SHP77 treated with DMSO at 0.1 percent for 48 hours (cell line): ENCODE measurements at regions not wholly inside any gene's neighbourhood (a gene's known extent, or its start where the extent isn't known, plus 50 kb on each side); places are given as distances from the start of the nearest gene placed in this dataset.

Experiments
- DNase-seq: peaks from one replicate; lab custom pipeline; 2025; lab: John Stamatoyannopoulos, UW

DNA sequence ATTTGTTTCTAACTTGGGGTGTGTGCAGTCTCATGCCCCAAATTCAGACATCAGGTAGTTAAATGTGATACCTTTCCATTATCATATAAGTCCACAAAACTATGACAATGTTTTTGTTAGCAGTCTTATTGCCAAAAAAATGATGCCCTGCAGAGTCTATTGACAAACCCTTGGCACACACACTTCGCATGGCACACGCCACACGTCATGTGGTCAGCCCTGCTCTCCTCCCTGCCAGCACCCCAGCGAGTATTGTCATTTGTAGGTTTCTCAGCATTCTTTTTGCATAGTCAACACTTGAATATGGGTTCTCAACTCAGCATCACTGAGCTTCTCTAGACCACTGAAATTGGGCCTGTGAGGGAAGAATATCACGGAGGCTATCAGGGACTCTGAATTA, 356.0 kb downstream of the INHBA start:
- DNase-seq: no peak

DNA sequence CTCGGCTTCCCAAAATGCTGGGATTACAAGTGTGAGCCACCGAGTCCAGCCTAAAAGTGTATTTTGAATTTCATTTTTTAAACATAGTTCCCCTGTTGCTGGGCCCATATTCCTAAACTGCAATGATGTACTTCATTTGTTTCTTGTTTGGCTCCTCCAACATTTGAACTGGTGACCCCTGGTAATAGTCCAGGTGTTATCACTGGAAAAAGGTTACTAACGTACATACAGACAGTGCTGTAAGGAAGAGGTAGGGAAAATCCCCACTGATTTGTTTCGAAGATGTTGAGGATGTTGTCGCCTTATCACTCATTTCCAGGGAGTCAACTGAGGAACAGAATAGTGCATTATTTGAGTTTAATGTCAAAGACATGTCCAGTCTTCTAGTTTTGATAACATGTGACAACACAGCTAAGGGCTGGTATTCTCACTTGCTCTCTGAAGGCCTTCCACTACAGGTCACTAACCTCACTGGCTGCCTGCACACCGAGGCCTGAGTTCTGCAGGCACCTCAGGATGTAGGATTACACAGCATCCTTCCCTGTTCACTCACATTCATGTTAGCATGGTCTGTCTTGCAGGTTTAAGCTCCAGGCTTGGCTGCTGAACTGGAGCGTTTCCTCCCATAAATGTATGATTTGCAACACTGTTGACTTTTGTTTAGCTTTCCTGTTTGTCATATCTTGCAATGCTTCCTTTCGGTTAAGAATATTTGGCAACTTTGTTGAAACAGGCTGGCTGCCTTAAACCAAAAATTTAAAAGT, 362.8 kb downstream of the INHBA start:
- no peak for DNase-seq

DNA sequence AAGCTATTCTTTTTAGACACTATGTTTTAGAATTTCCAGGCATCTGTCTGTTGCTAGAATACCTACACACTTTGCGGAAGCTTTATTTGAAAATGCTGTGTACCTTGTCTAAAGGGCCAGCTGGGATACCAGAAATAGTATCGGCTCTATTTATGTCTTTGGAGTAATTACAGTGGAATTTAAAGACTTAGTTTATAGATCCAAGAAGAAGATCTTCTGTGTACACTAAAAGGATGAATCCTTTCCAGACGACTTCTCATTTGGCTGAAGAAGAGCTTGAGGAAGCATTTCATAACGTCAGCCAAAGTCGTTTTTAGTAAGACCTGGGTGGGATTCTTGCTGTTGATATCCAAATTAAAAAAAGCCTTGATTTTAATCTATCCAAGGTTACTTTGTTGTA, 365.9 kb downstream of the INHBA start:
- DNase-seq: no peak

DNA sequence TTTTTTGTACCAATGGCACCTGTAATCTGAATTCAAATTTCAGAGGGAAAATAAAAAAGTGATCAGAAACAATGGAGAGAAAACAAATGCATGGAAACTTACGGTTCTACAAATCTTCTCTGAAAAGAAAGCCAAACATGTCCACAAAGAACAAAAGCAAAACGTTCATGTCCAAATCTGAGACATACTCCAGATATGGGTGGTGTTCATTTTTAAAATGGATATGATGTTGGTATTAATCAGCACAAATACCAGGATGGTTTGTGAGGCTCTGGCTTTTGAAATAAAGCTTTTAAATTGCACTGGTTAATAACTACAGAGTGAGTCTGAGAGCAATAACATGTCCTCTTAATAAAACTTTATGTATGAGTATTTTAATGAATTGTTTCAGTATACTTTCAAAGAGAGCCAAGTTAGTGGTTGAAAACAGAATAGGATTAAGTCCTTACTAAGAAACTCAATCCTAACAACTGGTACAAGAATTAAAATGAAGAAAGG, 366.4 kb downstream of the INHBA start:
- DNase-seq: no peak

DNA sequence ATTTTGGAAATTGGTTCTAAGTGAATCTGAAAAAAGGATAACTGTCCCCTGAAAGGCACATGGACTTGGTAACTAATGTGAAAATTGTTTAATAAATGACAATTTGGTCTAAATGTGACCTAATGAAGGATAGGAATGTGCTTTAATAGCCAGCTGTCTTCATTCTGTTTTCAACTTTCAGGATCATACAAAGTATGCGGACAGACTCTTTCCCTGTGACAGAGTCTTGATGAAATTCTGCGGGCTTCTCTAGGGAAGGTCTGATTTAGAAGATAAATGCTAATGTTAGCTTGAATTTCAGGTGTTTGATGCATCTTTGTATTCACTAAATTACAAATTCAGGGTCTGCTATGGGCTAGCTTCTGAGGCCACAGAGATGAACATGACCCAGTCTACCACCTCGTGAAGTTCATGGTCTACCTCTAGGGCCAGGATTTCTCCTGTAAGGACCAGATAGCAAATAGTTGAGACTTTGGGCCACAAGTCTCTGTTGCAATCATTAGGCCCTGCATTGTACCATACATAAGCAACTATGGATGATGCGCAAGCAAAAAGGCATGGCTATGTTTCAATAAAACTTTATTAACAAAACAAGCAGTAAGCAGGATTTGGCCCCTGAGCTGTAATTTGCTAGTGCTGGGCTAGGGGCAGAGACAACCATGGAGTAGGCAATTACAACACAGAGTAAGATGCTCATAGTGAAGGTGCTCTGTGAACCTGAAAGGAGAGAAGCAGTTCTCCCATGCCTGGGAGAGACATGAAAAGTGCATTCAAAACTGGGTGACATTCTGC, 368.6 kb downstream of the INHBA start:
- no peak for DNase-seq

DNA sequence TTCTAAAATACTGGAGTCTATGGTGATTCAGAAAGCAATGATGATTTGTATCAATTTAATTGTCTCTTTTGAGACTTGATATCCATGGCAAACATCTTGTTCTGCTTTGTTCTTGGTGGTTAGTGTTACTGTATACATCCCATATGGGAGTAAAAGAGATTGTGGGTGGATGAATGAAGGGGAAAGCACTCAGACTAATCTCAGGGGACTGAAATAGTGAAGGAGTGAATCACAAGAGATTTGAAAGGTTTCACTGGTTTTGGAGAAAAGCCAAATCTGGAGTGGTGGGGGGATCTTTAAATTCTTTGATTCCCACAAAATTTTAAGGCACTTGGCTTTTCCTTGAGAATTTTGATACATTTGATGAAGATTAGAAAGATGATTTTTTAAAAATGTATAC, 369.4 kb downstream of the INHBA start:
- DNase-seq: no peak

DNA sequence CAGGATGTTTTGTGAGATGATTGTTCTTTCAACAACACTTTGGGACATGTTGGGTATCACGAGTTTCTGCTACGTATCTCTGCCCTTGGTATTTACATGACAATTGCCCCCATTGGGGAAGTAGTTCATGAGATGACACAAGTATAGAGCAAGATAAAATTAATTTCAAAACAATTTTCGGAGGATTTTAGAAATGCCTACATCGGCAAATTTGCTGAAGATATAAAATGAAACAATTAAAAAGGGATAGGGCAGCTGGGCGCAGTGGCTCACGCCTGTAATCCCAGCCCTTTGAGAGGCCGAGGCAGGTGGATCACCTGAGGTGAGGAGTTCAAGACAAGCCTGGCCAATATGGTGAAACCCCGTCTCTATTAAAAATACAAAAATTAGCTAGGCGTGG, 371.7 kb downstream of the INHBA start:
- DNase-seq: no peak

DNA sequence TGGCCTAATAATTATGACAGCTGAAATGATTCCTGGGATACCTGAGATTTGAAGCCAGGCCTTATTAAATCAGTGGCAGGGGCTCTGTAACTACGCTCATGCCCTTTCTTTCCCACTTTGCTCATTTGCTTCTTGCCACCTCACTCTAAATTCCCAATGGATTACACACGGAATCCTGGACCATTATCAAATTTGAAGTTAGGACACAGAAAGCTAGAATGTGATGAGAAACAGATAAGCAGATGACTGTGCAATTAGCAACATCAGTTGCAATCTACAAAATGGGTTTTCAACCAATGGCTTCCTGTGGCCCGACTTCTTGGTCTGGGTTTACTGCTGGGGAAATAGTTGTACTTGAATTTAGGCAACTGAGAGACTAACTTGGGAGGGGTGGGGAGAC, 374.3 kb downstream of the INHBA start:
- no peak for DNase-seq

DNA sequence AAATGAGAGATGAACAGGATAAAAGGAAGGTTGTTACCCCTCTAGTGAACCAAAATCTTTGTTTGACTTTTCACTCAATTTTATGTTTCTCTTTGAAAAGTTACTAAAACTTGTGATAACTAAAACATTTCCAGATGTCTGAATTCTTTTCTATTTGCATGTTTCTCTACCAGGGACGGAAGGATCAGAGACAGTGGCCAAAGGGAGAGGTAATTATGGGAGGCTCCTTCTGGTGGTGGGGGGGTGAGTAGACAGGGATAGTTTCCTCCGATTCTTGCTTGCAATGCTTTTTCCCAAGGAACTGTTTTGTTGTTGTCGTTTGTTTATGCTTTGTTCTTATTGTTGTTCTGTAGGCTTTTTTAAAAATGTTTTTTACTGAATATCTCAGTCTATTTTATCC, 374.8 kb downstream of the INHBA start:
- no peak for DNase-seq

DNA sequence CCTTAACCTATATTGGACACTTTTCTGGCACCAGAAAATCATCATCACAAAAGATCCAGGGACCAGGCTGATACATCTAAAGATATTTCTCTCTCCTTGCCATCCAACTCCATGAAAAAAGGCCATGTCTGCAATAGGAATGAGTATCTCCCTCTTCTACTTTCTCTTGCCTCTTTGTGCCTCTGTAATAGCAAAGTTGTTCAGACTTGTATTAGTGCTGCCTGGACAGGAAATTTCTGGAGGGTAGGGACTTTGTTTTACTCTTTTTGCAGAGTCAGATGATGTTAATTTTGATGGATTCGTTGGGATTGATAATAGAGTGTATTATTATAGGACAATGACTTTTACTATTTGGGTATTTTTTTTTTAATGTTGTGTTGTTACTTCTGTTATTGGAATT, 376.3 kb downstream of the INHBA start:
- no peak for DNase-seq

DNA sequence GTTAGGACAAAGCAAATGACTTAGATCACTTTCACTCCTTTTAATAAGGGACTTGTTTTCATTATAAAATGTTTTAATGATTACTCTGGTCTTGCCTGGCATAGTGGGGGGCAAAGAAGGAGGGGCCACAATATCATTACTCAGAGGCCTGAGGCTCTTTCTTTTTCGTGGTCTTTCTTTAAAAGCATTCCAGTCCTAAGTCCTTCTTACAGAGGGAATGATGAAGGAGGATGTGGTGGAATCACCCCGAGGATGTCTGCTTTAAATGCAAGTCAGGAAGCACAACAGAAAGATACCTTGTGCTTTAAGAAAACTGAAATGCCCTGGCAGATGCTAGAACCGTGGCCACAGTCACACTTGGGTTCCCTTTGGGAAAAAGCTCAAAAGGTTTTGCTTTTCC, 379.1 kb downstream of the INHBA start:
- no peak for DNase-seq

DNA sequence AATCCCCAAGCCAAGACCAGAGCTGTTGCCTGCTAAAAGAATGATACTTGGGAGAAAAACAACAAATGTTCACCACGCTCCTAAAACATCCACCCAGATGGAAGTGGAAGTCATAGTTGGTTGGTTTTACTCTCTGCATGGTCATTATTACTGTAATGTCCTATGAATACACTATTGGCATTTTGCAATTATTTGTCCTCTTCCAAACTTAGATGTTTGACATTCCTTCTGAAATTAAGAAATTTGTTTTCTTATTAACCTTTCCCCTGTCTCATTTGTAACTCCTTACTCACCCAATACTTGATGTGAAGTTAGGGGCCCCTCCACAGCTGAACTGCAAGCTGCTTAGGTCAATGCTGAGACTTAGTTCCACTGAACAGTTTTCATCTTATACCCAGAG, 383.3 kb downstream of the INHBA start:
- no peak for DNase-seq

DNA sequence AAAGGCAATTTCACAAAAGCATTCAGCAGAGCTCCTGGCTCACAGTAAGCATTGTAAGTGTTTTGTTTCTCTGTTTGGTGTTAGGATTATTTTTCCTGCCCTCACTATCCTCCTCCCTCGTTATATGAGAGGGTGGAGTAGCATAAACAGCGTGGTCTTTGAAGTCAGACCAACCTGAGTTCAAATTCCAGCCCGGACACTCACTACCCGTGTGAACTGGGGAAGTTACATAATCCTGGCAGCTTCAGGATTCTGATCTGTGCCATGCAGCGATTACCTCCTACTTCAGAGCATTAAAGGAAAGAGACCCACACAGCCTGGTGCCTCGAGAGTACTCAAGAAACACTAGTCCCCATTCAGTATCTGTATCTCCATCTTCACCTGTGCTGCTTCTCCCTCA, 386.5 kb downstream of the INHBA start:
- DNase-seq: no peak

DNA sequence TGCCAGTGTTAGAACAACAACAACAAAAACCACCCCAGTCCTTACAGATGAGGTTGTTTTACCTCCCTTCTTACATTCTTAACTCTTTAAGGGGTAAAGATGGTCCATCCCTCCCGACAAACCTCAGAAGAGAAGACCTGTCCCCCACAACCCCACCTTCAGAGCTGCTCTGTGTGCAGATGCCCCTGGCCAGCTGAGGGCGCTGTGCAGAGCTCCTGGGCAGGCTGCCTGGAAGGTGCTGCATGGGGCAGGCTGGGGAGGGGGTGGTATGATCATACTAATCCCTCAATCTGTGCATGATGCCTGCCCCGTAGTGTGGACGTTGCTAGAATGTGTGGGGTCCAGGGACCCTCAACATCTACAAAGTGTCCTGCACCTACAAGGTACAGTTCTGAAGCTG, 387.1 kb downstream of the INHBA start:
- DNase-seq: no peak

DNA sequence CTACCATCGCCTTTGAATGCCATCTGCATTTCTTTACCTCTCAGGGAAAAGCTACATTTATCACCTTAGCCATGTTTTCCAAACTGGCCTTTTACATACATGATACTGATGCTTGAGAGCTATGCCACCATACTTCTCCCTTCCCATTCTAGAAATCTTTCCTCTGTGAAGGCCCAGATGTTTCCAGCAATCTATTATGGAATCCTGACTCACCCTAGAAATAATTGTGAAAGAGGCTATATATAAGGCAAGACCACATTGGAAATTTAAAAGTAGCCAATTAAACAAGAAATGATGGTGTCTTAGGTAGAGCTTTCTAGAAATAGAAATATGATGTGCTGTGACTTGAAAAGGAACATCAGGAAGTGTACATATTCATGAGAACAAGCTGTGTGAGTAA, 389.7 kb downstream of the INHBA start:
- DNase-seq: no peak

DNA sequence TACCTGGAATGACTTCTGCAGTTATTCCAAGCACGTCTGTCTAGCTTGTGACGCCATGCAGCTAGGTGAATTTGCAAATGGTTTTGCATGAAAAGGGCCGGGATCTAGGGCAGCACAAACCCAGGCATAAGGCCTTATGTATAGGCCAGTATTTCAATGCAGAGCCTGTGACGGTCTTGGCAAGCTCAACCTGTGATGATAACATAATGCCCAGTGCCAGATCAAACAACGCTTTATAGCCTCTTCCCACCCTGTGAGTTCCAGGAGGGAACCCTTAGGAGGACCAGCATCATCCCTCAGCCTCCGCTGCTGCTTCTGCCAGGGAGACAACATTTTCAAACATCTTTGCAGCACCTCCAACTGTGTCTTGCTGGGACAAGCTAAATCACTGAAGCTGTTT, 390.7 kb downstream of the INHBA start:
- peak; percentile 10 for DNase-seq

DNA sequence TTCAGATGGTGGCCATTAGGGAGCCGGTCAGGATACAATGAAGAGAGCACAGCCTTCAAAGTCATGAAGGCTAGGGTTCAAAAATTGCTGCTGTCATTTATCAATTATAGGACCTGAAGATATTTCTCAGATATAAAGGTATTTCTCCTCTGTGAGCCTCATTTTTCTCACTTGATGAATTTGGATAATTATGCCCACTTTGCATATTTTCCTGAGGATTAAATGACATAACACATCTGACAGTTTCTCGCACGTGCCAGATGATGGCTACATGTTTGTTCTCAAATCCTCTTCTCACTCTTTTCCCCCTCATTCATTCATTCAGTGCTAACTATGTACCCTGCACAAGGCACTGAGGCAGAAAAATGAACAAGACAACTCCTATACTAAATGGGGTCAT, 391.6 kb downstream of the INHBA start:
- DNase-seq: no peak

DNA sequence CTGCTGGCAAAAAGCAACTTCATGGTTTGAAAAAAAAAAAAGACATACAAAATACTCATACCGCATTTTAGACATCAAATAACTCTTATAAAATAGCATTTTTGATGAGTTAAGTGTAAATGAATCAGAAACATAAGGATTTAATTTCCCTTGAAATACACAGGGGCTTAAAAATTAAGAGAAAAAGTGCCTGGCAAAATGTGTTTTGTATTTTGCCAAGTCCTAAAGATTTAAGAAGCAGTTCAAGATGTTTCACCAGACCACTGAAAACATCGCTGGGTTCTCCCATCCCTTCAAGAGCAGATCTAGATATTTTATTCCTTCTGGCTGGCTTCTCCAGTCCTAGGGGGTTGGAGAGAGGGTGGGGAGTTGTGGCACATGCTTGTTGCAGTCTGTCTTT, 396.4 kb downstream of the INHBA start:
- no peak for DNase-seq

DNA sequence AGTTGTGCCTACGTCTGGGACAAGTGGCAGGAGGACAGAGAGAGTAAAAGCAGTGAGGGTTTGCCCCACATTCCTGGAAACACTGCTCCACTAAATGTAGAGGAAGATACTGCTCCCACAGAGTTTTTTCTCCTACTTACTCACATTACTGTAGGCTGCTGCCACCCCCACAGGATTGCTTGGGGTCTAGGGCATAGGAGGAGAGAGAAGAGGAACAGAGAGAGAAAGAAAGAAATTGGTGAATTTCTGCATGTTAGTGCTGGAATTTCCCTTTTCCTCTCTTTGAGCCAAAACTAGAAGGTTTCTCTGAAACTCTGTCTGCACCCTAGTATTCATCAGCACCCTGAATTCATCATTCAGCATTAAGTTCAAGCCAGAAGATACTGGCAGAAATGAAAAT, 397.9 kb downstream of the INHBA start:
- no peak for DNase-seq

DNA sequence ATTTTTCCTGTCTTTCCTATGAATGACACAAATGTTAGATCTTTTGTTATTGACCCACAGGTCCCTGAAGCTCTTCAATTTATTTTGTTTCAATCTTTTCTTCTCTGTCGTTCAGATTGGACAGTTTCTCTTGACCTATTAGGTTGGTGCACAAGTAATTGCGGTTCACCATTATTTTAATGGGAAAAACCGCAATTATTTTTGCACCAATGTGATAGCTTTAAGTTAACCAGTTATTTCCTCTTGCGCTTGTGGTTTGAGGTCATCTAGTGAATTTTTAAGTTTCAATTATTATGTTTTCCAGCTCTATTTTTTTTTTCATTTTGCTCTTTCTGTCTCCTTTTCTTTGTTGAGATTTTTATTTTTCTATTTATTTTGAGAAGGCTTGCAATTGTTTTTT, 399.2 kb downstream of the INHBA start:
- DNase-seq: no peak

DNA sequence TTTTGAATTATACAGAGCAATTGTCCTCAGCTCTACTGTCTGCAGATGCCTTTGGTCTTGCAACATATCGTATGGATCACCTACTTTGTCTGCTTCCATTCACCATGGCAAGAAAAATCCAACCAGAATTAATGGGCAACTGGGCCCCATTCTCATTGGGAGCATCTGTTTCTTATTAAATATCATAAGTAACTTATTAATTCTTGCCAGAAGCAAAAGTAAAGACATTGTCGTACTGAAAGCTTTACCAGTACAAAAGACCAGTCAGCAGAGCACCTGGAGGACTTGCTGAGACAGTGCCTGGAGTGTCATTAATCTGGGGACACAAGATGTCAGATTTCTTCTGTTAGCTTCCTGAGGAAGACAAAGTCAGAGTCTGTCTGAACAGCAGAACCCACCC, 404.5 kb downstream of the INHBA start:
- DNase-seq: no peak

DNA sequence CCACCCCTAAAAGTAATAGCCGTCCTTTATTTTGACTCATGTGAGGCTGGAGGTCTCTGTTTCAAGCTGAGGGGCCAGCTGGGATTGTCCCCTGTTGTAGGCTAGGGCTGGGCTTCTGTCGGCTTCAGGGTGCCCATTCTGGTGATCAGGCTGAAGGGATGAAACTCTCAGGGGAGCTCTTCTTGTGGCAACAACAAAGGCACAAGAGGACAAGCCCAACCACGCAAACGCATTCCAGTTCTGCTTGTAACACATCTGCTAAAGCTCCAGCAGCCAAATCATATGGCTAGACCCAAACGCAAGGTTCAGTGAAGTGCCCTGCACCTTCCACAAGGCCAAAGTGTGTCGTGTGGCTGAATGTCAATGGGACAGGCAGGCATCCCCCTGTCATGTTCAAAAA, 405.7 kb downstream of the INHBA start:
- DNase-seq: no peak

DNA sequence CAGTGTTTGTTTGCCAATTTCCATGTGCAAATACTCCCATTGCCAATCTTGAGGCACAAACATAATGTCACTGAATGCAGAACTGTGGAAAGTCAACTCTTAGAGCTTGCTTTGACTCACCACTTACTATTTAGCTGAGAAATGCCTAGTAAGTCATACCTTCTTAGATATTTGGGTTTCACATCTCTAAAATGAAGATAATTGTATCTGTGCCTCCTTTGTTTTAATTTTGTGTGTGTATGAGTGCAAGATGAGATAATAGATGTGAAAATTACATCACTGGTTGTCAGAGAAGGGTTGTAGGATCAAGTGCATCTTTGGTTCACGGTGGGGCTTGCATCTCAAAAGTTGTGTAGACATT, 407.5 kb downstream of the INHBA start:
- DNase-seq: no peak
